AG09319 (cell line): ENCODE measurements at regions not wholly inside any gene's neighbourhood (a gene's known extent, or its start where the extent isn't known, plus 50 kb on each side); places are given as distances from the start of the nearest gene placed in this dataset.

ENCODE experiments used
- DNase-seq: peaks from one replicate; pipeline ENCODE4 v3.0.0-alpha.2; 2010; ENCODE audit warnings: low read depth; ENCODE audit errors: extremely low read depth
- TF ChIP-seq, protein P1 (sequence below): IDR thresholded peaks from 2 replicates; pipeline ENCODE4 v1.5.1; 2011; ENCODE audit warnings: low read depth, mild to moderate bottlenecking, inconsistent platforms, low read length, moderate library complexity

DNA sequence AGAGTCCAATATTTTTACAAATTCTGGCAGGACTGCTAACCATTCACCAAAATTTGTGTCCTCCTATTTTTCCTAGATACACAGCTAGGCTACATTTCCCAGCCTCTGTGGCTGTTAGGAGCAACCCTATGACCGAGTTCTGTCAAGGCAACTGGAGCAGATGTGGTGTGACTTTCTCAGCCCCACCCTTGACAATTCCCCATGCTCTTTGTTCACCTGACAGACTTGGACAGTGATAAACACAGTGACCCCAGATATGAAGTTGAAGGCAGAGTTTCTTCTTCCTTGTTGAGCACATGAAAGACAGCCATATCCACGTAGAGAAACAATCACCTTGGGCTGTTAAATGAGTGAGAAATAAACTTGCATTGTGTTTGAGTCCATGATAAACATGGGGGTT lies 1162.1 kb downstream of the SORCS3 start:
- no peak for DNase-seq
- TF ChIP-seq, protein P1, sequence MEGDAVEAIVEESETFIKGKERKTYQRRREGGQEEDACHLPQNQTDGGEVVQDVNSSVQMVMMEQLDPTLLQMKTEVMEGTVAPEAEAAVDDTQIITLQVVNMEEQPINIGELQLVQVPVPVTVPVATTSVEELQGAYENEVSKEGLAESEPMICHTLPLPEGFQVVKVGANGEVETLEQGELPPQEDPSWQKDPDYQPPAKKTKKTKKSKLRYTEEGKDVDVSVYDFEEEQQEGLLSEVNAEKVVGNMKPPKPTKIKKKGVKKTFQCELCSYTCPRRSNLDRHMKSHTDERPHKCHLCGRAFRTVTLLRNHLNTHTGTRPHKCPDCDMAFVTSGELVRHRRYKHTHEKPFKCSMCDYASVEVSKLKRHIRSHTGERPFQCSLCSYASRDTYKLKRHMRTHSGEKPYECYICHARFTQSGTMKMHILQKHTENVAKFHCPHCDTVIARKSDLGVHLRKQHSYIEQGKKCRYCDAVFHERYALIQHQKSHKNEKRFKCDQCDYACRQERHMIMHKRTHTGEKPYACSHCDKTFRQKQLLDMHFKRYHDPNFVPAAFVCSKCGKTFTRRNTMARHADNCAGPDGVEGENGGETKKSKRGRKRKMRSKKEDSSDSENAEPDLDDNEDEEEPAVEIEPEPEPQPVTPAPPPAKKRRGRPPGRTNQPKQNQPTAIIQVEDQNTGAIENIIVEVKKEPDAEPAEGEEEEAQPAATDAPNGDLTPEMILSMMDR = no peak

DNA sequence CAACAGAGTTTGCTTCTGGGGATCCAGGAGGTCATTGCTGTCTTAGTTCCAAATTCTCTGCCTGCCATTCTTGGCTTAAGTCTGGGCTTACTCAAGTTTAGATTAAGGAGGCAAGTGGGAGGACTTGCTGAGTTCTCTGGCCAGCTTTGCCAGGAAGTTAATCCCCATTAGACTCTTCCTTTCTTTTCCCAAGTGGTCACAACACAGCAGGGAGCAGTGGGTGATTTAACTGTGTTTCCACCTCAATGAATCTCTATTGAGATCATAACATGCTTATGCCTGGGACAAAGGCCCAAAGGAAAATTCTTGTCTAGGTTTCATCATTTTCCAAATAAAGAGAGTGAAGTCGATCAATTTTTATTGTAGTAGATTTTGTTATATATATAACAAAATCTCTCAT lies 1159.6 kb downstream of the SORCS3 start:
- TF ChIP-seq, protein P1 = no peak
- DNase-seq = no peak

DNA sequence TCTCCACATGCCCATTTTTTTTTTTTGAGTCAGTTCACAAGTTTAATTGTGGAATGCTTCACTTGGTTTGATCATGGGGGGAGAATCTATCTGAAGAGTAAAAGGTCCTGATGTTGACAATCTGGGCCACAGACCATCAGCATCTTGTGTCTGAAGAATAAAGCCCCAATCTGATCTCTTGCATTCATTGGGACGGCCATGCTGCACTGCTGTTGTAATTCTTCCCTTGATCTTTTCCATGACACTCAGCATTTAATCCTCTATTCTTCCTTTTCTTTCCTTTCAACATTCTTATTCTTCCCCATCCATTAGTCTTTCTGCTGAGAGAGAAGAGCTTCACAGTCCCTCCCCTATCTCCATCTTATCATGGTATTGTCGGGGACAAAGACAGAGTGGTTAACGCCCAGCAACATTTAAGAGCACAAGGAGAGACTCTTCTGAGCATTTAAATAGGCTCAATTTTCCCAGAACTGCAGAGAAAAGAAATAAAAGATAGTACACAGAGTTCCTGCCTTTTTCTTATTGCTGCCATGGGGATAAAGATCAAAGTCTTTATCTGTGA lies 1157.3 kb downstream of the SORCS3 start:
- TF ChIP-seq, protein P1 = no peak
- no peak for DNase-seq

DNA sequence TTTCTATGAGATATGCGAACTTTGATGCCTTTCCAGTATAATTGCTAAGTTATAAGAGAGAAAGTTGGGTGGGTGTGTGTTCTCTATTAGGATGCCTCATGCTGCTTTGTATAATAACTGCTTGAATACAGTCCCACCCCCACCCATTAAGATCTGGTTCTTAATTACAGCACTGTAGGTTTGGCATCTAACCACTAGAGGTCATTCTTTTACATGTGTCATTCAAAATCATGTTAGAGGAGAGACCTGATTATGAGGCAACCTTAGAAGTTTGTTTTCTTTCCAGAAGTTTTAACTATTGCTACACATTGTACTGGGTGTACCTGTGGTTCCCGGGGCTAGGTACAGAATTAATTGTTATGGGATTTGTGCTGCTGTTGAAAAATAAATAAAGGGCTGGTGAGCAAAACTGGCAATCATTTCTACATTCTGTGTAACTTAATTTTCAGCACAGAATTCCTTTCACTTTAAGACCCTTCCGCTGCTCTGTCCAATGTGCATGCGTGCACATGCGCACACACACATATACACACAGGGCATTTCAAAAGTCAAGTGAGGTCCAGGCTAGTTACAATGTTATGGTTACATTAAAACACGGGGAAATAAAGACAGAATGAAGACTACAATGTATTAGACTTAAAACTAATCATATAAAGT lies 1156.3 kb downstream of the SORCS3 start:
- no peak for DNase-seq
- TF ChIP-seq, protein P1 = no peak

DNA sequence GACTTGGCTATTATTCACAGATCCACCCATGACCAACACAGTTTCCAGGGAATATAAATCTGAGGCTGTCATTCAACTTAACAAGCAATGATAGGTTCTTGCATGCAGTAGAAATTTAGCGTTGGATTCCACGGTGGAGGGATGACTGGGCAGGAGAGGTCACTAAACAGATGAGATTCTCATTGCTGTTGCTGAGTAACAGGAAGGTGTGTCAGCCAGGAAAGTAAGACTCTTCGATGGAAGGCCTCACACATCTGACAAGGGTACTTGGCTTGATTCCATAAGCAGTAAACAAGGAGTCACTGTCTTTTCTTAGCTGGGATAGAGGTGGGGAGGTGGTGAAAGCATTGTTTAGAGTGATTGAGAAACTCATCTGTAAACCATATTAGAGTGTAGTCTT lies 1152.0 kb downstream of the SORCS3 start:
- DNase-seq = no peak
- TF ChIP-seq, protein P1 = no peak

DNA sequence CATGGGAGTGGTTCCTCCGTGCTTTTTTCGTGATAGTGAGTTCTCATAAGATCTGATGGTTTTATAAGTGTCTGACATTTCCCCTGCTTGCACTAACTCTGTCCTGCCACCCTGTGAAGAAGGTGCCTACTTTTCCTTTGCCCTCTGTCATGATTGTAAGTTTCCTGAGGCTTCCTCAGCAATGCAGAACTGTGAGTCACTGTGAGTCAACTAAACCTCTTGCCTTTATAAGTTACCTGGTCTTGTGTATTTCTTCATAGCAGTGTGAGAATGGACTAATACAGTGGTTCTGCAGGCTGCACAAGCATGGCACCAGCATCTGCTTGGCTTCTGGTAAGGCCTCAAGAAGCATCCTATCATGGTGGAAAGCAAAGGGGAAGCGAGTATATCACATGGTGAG lies 1144.6 kb downstream of the SORCS3 start:
- TF ChIP-seq, protein P1 = no peak
- DNase-seq = no peak

DNA sequence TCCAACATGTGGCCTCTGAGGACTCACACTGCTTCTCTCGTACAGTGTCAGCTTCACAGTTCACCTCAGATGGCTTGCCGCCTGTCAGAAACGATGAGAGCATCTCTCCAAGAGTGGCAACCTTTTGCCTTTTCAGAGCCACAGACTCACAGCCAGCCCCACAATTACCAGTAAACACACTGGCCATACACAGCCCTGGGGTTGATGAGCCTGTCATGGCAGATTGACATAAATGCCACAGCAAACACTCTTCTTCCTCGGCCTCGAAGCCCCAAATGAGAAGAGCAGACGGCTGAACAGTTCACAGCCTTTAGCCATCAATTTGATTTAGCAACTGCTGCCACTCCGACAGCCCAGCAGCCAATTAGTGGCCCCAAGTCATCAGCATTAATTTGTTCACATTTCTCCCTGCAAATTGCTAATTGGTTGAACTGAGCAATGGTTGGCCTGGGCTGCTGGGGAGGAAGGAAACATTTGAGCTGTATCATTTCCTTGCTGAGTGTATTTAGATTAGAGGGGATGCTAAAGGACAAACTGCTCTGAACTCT lies 1142.9 kb downstream of the SORCS3 start:
- TF ChIP-seq, protein P1 = no peak
- DNase-seq = no peak
